Keratinocyte (primary cell): ENCODE measurements at regions not wholly inside any gene's neighbourhood (a gene's known extent, or its start where the extent isn't known, plus 50 kb on each side); places are given as distances from the start of the nearest gene placed in this dataset.

Source experiments
- DNase-seq: peaks from one replicate; pipeline ENCODE4 v3.0.0-alpha.2; 2011; ENCODE audit warnings: low read depth, missing footprints, low spot score
- FAIRE-seq: peaks from 2 replicates; lab custom pipeline; 2011; peaks lifted over from hg19 to GRCh38; lab: Jason Lieb, UNC
- H2AFZ ChIP-seq: 2 replicates; pipeline ENCODE4 v1.6.0; 2012; ENCODE audit warnings: low read length, control low read depth, inconsistent platforms; ENCODE audit not compliant: control insufficient read depth
- H3K27ac ChIP-seq: 2 replicates; pipeline ENCODE4 v1.5.1; 2011; ENCODE audit warnings: low read length; ENCODE audit not compliant: control insufficient read depth, insufficient read depth
- H3K27me3 ChIP-seq: 3 replicates; pipeline ENCODE4 v1.6.0; 2011; ENCODE audit warnings: low read length; ENCODE audit not compliant: control insufficient read depth, insufficient read depth; ENCODE audit errors: extremely low read depth
- H3K36me3 ChIP-seq, 2 experiments: 2 replicates in 1 of 2; 3 replicates in 1 of 2; pipeline ENCODE4 v1.5.1; 2011; ENCODE audit warnings: low read length in 2 of 2, mild to moderate bottlenecking in 1 of 2; ENCODE audit not compliant: control insufficient read depth in 2 of 2, insufficient read depth in 2 of 2; ENCODE audit errors: extremely low read depth in 1 of 2
- H3K4me1 ChIP-seq: 3 replicates; pipeline ENCODE4 v1.5.1; 2011; ENCODE audit warnings: low read length; ENCODE audit not compliant: control insufficient read depth, insufficient read depth; ENCODE audit errors: extremely low read depth
- H3K4me2 ChIP-seq: 3 replicates; pipeline ENCODE4 v1.6.0; 2011; ENCODE audit warnings: low read depth, low read length; ENCODE audit not compliant: control insufficient read depth, insufficient read depth; ENCODE audit errors: extremely low read depth
- H3K4me3 ChIP-seq, 3 experiments: fragments of 200-600 bp in 1 of 3; sonication (generic) in 1 of 3; 2 replicates in 2 of 3; 3 replicates in 1 of 3; pipeline ENCODE4 v1.5.1; 2011 to 2016; ENCODE audit warnings: low read length in 3 of 3, mild to moderate bottlenecking in 3 of 3, control low read depth in 2 of 3, inconsistent platforms in 1 of 3, low read depth in 1 of 3, mixed read lengths in 1 of 3, mixed run types in 1 of 3, moderate library complexity in 1 of 3; ENCODE audit not compliant: control insufficient read depth in 2 of 3, insufficient read depth in 2 of 3; ENCODE audit errors: extremely low read depth in 1 of 3
- H3K79me2 ChIP-seq: 2 replicates; pipeline ENCODE4 v1.6.0; 2012; ENCODE audit warnings: low read length; ENCODE audit not compliant: control insufficient read depth, insufficient read depth
- H3K9ac ChIP-seq: 3 replicates; pipeline ENCODE4 v1.6.0; 2011; ENCODE audit warnings: low read length; ENCODE audit not compliant: control insufficient read depth, insufficient read depth; ENCODE audit errors: extremely low read depth
- H3K9me1 ChIP-seq: 3 replicates; pipeline ENCODE4 v1.6.0; 2011; ENCODE audit warnings: low read length; ENCODE audit not compliant: control insufficient read depth, insufficient read depth; ENCODE audit errors: extremely low read depth
- H3K9me3 ChIP-seq: 2 replicates; pipeline ENCODE4 v1.5.1; 2012; ENCODE audit warnings: low read depth, low read length; ENCODE audit not compliant: control insufficient read depth
- H4K20me1 ChIP-seq: 3 replicates; pipeline ENCODE4 v1.6.0; 2011; ENCODE audit warnings: low read length; ENCODE audit not compliant: control insufficient read depth, insufficient read depth; ENCODE audit errors: extremely low read depth
- EZH2 ChIP-seq: IDR thresholded peaks from one replicate; pipeline ENCODE4 v1.6.1; 2012; ENCODE audit warnings: inconsistent platforms, mild to moderate bottlenecking, low read length, moderate library complexity
- dilution Hi-C: fragments of 300-500 bp; cut with MboI; formaldehyde crosslinking; loops from one replicate; pipeline ENCODE4 v1.7.0; 2020; ENCODE audit warnings: low sequenced_read_pairs; ENCODE audit not compliant: extremely low pct_ligation_motif_present
- TF ChIP-seq, protein P1 (sequence below), 3 experiments: IDR thresholded peaks in 1 of 3; conservative IDR thresholded peaks in 1 of 3; optimal IDR thresholded peaks in 1 of 3; 2 replicates in 2 of 3; 3 replicates in 1 of 3; pipeline versions ENCODE3 to v1.5.1; 2011; ENCODE audit warnings: low read length in 3 of 3, mild to moderate bottlenecking in 3 of 3, moderate library complexity in 2 of 3, control low read depth in 1 of 3, inconsistent platforms in 1 of 3; ENCODE audit not compliant: insufficient read depth in 2 of 3; ENCODE audit errors: extremely low read depth in 1 of 3

DNA sequence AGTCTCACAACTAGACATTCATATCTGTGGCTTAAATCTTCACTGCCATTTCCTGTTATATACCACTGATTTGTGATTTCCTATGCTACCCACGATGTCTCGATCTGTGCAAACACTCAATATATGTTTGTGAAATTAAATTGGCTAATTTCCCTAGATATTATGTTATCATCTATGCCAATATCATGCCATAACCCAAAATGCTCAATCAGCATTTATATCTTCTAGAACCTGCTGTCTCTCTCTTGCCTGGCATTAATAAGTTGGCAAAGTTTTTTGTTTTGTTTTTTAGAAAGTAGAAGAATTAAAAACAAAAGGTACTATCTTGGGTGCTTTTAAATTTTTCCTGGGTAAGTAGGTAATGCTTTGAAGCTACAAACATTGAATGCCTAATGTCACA lies 358.5 kb upstream of the DAB1 start:
- Histone ChIP-seq H3K9me3 (no peaks in the 10 kb centered on the region), H3K79me2 (no peaks in the 10 kb centered on the region), H3K4me1 (no peaks in the 10 kb centered on the region), H3K9ac (no peak overlapping the region), H3K4me2 (no peak overlapping the region), H3K27ac (no peak overlapping the region), H3K9me1 (no peaks in the 10 kb centered on the region), H2AFZ (no peak overlapping the region), H3K27me3 (no peaks in the 10 kb centered on the region), H3K36me3 (no peaks in the 10 kb centered on the region), H4K20me1 (no peaks in the 10 kb centered on the region), H3K4me3 (no peak overlapping the region)
- dilution Hi-C loops = no loop called here
- FAIRE-seq (no peak), DNase-seq (no peak)
- no peak for TF ChIP-seq EZH2
- TF ChIP-seq, protein P1, sequence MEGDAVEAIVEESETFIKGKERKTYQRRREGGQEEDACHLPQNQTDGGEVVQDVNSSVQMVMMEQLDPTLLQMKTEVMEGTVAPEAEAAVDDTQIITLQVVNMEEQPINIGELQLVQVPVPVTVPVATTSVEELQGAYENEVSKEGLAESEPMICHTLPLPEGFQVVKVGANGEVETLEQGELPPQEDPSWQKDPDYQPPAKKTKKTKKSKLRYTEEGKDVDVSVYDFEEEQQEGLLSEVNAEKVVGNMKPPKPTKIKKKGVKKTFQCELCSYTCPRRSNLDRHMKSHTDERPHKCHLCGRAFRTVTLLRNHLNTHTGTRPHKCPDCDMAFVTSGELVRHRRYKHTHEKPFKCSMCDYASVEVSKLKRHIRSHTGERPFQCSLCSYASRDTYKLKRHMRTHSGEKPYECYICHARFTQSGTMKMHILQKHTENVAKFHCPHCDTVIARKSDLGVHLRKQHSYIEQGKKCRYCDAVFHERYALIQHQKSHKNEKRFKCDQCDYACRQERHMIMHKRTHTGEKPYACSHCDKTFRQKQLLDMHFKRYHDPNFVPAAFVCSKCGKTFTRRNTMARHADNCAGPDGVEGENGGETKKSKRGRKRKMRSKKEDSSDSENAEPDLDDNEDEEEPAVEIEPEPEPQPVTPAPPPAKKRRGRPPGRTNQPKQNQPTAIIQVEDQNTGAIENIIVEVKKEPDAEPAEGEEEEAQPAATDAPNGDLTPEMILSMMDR (optimal IDR thresholded peaks at IDR 0.05 in 1 of 3, IDR thresholded peaks at IDR 0.05 in 1 of 3, conservative IDR thresholded peaks at IDR 0.05 in 1 of 3; ENCODE audit: extremely low read depth in 1 of 3, insufficient read depth in 2 of 3, low read length in 3 of 3) = no peak

DNA sequence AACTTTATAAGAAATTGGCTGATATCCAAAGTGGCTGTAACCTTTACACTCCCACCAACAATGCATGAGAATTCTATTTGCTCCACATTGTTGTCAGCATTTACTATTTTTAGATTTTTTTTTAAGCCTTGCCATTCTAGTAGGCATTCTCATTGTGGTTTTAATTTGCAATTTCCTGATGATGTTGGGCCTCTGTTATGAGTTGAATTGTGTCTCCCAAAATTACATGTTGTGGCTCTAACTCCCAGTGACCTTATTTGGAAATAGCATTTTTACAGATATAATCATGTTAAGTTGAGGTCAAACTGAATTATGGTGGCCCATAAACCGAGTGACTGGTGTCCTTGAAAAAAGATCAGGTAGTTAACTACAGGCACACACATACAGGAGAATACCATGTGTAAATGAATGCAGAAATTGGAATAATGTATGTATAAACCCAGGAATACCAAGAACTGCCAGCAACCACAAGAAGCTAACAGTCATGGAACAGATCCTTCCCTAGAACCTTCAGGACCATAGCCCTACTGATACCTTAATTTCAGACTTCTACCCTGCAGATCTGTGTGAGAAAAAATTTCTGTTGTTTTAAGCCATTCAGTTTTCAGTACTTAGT lies 348.8 kb upstream of the DAB1 start:
- Histone ChIP-seq H3K9me1 (no peaks in the 10 kb centered on the region), H3K27me3 (no peaks in the 10 kb centered on the region), H3K79me2 (no peaks in the 10 kb centered on the region), H3K4me3 (no peak overlapping the region), H3K27ac (no peak overlapping the region), H3K4me2 (no peak overlapping the region), H3K9ac (no peak overlapping the region), H3K4me1 (no peaks in the 10 kb centered on the region), H3K9me3 (no peaks in the 10 kb centered on the region), H2AFZ (no peak overlapping the region), H3K36me3 (no peaks in the 10 kb centered on the region), H4K20me1 (no peaks in the 10 kb centered on the region)
- DNase-seq (no peak), FAIRE-seq (peak; percentile 29)
- TF ChIP-seq EZH2 = no peak
- TF ChIP-seq, protein P1 (optimal IDR thresholded peaks at IDR 0.05 in 1 of 3, IDR thresholded peaks at IDR 0.05 in 1 of 3, conservative IDR thresholded peaks at IDR 0.05 in 1 of 3; ENCODE audit: extremely low read depth in 1 of 3, insufficient read depth in 2 of 3, low read length in 3 of 3) = no peak
- dilution Hi-C loops = no loop called here
